Esophagus muscularis mucosa (tissue), 3 donors: ENCODE measurements at regions not wholly inside any gene's neighbourhood (a gene's known extent, or its start where the extent isn't known, plus 50 kb on each side); places are given as distances from the start of the nearest gene placed in this dataset.

ENCODE experiments used
- CTCF ChIP-seq, 3 experiments: fragments of 200-600 bp in 2 of 3; fragments of 450-650 bp in 1 of 3; sonication (generic) in 2 of 3; IDR thresholded peaks; one replicate each; pipeline ENCODE4 v1.5.1; 2017 to 2019; ENCODE audit warnings: antibody characterized with exemption in 3 of 3, mild to moderate bottlenecking in 2 of 3, moderate library complexity in 1 of 3
- POLR2A ChIP-seq: fragments of 450-650 bp; IDR thresholded peaks from one replicate; pipeline ENCODE4 v1.6.1; 2017; ENCODE audit warnings: antibody characterized with exemption, moderate library complexity, mild to moderate bottlenecking, low read depth

- TF ChIP-seq CTCF (IDR thresholded peaks at IDR 0.05) = no peak
- TF ChIP-seq POLR2A = no peak
Measured at GRCh38 chr5:44233691-44234090, 155.5 kb downstream of the FGF10 start.
